ENCODE measurements at regions not wholly inside any gene's neighbourhood (a gene's known extent, or its start where the extent isn't known, plus 50 kb on each side); places are given as distances from the start of the nearest gene placed in this dataset.

- Histone ChIP-seq H3K27ac (ENCODE audit: low read length) (no peak overlapping the region), H3K36me3 (ENCODE audit: insufficient read depth, low read length) (no peaks in the 10 kb centered on the region), H2AFZ (ENCODE audit: low read depth, low read length) (no peak overlapping the region), H4K20me1 (ENCODE audit: insufficient read depth) (no peaks in the 10 kb centered on the region), H3K9me2 (ENCODE audit: insufficient read depth, low read length) (no peaks in the 10 kb centered on the region), H3K4me3 (ENCODE audit: low read length) (no peak overlapping the region), H3K27me3 (ENCODE audit: insufficient read depth, low read depth, low read length) (peaks cover 11% of the 10 kb centered on the region), H3K4me2 (ENCODE audit: low read length) (no peak overlapping the region), H3K9ac (ENCODE audit: low read length) (no peak overlapping the region), H3F3A (ENCODE audit: insufficient read depth, low read length, poor library complexity, severe bottlenecking) (no peaks in the 10 kb centered on the region), H3K79me2 (replicated peaks; ENCODE audit: insufficient read depth, low read length) (no peaks in the 10 kb centered on the region), H3K9me3 (ENCODE audit: low read length) (no peaks in the 10 kb centered on the region)
- TF ChIP-seq EZH2 (IDR thresholded peaks at IDR 0.05; ENCODE audit: borderline replicate concordance, insufficient read depth, low read length, poor library complexity, severe bottlenecking) (no peak), RAD21 (conservative IDR thresholded peaks at IDR 0.05) (no peak), EP300 (conservative IDR thresholded peaks at IDR 0.05; ENCODE audit: poor library complexity, severe bottlenecking) (no peak), MXI1 (conservative IDR thresholded peaks at IDR 0.05; ENCODE audit: poor library complexity, severe bottlenecking) (no peak), SMC3 (conservative IDR thresholded peaks at IDR 0.05; ENCODE audit: poor library complexity) (no peak), TAF1 (IDR thresholded peaks at IDR 0.05; ENCODE audit: low read depth) (no peak)
These were observed 164.0 kb upstream of the HES1 start for GRCh38 chr3:193971966-193972365.

- no peak overlapping the region for H3K4me3 ChIP-seq (ENCODE audit: low read length)
- H3K9ac ChIP-seq (ENCODE audit: low read length) = no peak overlapping the region
- no peaks in the 10 kb centered on the region for H3K9me3 ChIP-seq (ENCODE audit: low read length)
- H3K9me2 ChIP-seq (ENCODE audit: insufficient read depth, low read length) = no peaks in the 10 kb centered on the region
- H3K4me2 ChIP-seq (ENCODE audit: low read length) = no peak overlapping the region
- TF ChIP-seq SMC3 (conservative IDR thresholded peaks at IDR 0.05; ENCODE audit: poor library complexity) (no peak), EZH2 (IDR thresholded peaks at IDR 0.05; ENCODE audit: borderline replicate concordance, insufficient read depth, low read length, poor library complexity, severe bottlenecking) (no peak), RAD21 (conservative IDR thresholded peaks at IDR 0.05) (no peak), POLR2AphosphoS5 (IDR thresholded peaks at IDR 0.05) (no peak), TAF1 (IDR thresholded peaks at IDR 0.05; ENCODE audit: low read depth) (no peak), EP300 (conservative IDR thresholded peaks at IDR 0.05; ENCODE audit: poor library complexity, severe bottlenecking) (no peak), REST (IDR thresholded peaks at IDR 0.05; ENCODE audit: borderline replicate concordance) (no peak), CTCF (IDR thresholded peaks at IDR 0.05; ENCODE audit: poor library complexity, severe bottlenecking) (no peak), MXI1 (conservative IDR thresholded peaks at IDR 0.05; ENCODE audit: poor library complexity, severe bottlenecking) (no peak)
- peaks cover 11% of the 10 kb centered on the region for H3K27me3 ChIP-seq (ENCODE audit: insufficient read depth, low read depth, low read length)
- H3F3A ChIP-seq (ENCODE audit: insufficient read depth, low read length, poor library complexity, severe bottlenecking) = no peaks in the 10 kb centered on the region
- H3K36me3 ChIP-seq (ENCODE audit: insufficient read depth, low read length) = no peaks in the 10 kb centered on the region
- H2AFZ ChIP-seq (ENCODE audit: low read depth, low read length) = no peak overlapping the region
- H3K79me2 ChIP-seq (replicated peaks; ENCODE audit: insufficient read depth, low read length) = no peaks in the 10 kb centered on the region
- H3K27ac ChIP-seq (ENCODE audit: low read length) = no peak overlapping the region
- H4K20me1 ChIP-seq (ENCODE audit: insufficient read depth) = no peaks in the 10 kb centered on the region
These were observed 163.1 kb upstream of the HES1 start for GRCh38 chr3:193972832-193973231.

All from neural cell (in vitro differentiated cells).